HEK293 (cell line): ENCODE measurements at regions not wholly inside any gene's neighbourhood (a gene's known extent, or its start where the extent isn't known, plus 50 kb on each side); places are given as distances from the start of the nearest gene placed in this dataset.

Experiments
- CTCF ChIA-PET: fragments of 350-600 bp; formaldehyde crosslinking; extraction: SDS; loops from one replicate; lab custom pipeline; 2021; ENCODE audit warnings: antibody characterized with exemption; lab: Yijun Ruan, JAX
- POLR2A ChIA-PET: fragments of 300-600 bp; formaldehyde crosslinking; extraction: SDS; loops from one replicate; lab custom pipeline; 2020; ENCODE audit warnings: antibody characterized with exemption, inconsistent platforms; lab: Yijun Ruan, JAX
- H3K27ac ChIP-seq: fragments of 200-500 bp; sonication (Bioruptor generic); 2 replicates; pipeline ENCODE4 v1.5.1; 2014; ENCODE audit warnings: low read depth, low read length, control low read depth, inconsistent platforms; ENCODE audit errors: extremely low read depth
- H3K36me3 ChIP-seq, 2 experiments: fragments of 200-500 bp in 1 of 2; sonication (Bioruptor generic) in 1 of 2; 1 replicate in 1 of 2; 2 replicates in 1 of 2; pipeline ENCODE4 v1.5.1; 2014 to 2017; ENCODE audit warnings: inconsistent platforms in 2 of 2, low read length in 2 of 2; ENCODE audit not compliant: control insufficient read depth in 2 of 2, insufficient read depth in 1 of 2
- H3K4me1 ChIP-seq: fragments of 200-500 bp; sonication (Bioruptor generic); 2 replicates; pipeline ENCODE4 v1.5.1; 2014; ENCODE audit warnings: mild to moderate bottlenecking, low read length, inconsistent platforms; ENCODE audit not compliant: control insufficient read depth, insufficient read depth
- H3K4me3 ChIP-seq: 2 replicates; pipeline ENCODE4 v1.5.1; 2011; ENCODE audit warnings: low read depth, mild to moderate bottlenecking, control low read depth, low read length, moderate library complexity
- H3K9me3 ChIP-seq: fragments of 200-500 bp; sonication (Bioruptor generic); 2 replicates; pipeline ENCODE4 v1.5.1; 2014; ENCODE audit warnings: low read depth, low read length, inconsistent platforms; ENCODE audit not compliant: control insufficient read depth, insufficient read depth
- BCL11B ChIP-seq: fragments of 450-650 bp; formaldehyde crosslinking; IDR thresholded peaks from 2 replicates; pipeline ENCODE4 v1.5.1; 2016; ENCODE audit warnings: low read depth, missing biosample characterization, missing genetic modification characterization
- KLF16 ChIP-seq: fragments of 450-650 bp; formaldehyde crosslinking; IDR thresholded peaks from 2 replicates; pipeline ENCODE4 v1.5.1; 2017; ENCODE audit warnings: missing biosample characterization, missing genetic modification characterization
- KLF8 ChIP-seq: fragments of 450-650 bp; formaldehyde crosslinking; IDR thresholded peaks from 2 replicates; pipeline ENCODE4 v1.5.1; 2016; ENCODE audit warnings: missing biosample characterization, missing genetic modification characterization
- PRDM1 ChIP-seq: fragments of 450-650 bp; formaldehyde crosslinking; IDR thresholded peaks from 2 replicates; pipeline ENCODE4; 2016; ENCODE audit warnings: missing biosample characterization, missing genetic modification characterization
- TCF7L2 ChIP-seq: IDR thresholded peaks from 2 replicates; pipeline ENCODE4 v1.6.1; 2011; ENCODE audit warnings: low read depth, mild to moderate bottlenecking, inconsistent platforms, low read length, moderate library complexity, borderline replicate concordance
- ZBTB48 ChIP-seq: fragments of 450-650 bp; formaldehyde crosslinking; IDR thresholded peaks from 2 replicates; pipeline ENCODE4 v1.5.1; 2016; ENCODE audit warnings: missing biosample characterization, missing genetic modification characterization
- ZNF140 ChIP-seq: fragments of 450-650 bp; formaldehyde crosslinking; IDR thresholded peaks from 2 replicates; pipeline ENCODE4 v1.5.1; 2016; ENCODE audit warnings: missing biosample characterization, missing genetic modification characterization
- ZNF354C ChIP-seq: fragments of 450-650 bp; formaldehyde crosslinking; IDR thresholded peaks from 2 replicates; pipeline ENCODE4 v1.5.1; 2016; ENCODE audit warnings: missing biosample characterization, missing genetic modification characterization, low read depth, borderline replicate concordance
- ZNF501 ChIP-seq: fragments of 450-650 bp; formaldehyde crosslinking; IDR thresholded peaks from 2 replicates; pipeline ENCODE4 v1.5.1; 2016; ENCODE audit warnings: missing biosample characterization, missing genetic modification characterization
- ZNF549 ChIP-seq: fragments of 450-650 bp; IDR thresholded peaks from 2 replicates; pipeline ENCODE4 v1.5.1; 2018; ENCODE audit warnings: missing biosample characterization, missing genetic modification characterization, mild to moderate bottlenecking, inconsistent platforms, moderate library complexity
- ZNF747 ChIP-seq: fragments of 450-650 bp; formaldehyde crosslinking; IDR thresholded peaks from 2 replicates; pipeline ENCODE4 v1.5.1; 2016; ENCODE audit warnings: missing biosample characterization, missing genetic modification characterization
- ZNF830 ChIP-seq: fragments of 450-650 bp; IDR thresholded peaks from 2 replicates; pipeline ENCODE4 v1.5.0; 2018; ENCODE audit warnings: missing biosample characterization, missing genetic modification characterization, low read depth, mild to moderate bottlenecking, moderate library complexity
- TF ChIP-seq, protein P1 (sequence below): fragments of 450-650 bp; formaldehyde crosslinking; IDR thresholded peaks from 2 replicates; pipeline ENCODE4 v1.5.1; 2016; ENCODE audit warnings: missing biosample characterization, missing genetic modification characterization
- TF ChIP-seq, protein P2 (sequence below): fragments of 450-650 bp; formaldehyde crosslinking; IDR thresholded peaks from 2 replicates; pipeline ENCODE4 v1.5.1; 2016; ENCODE audit warnings: missing biosample characterization, missing genetic modification characterization, borderline replicate concordance
- TF ChIP-seq, protein P3 (sequence below): fragments of 450-650 bp; formaldehyde crosslinking; IDR thresholded peaks from 2 replicates; pipeline ENCODE4 v1.5.1; 2016; ENCODE audit warnings: missing biosample characterization, missing genetic modification characterization
- TF ChIP-seq, protein P4 (sequence below): fragments of 450-650 bp; formaldehyde crosslinking; IDR thresholded peaks from 2 replicates; pipeline ENCODE4 v1.5.1; 2016; ENCODE audit warnings: missing biosample characterization, missing genetic modification characterization

DNA sequence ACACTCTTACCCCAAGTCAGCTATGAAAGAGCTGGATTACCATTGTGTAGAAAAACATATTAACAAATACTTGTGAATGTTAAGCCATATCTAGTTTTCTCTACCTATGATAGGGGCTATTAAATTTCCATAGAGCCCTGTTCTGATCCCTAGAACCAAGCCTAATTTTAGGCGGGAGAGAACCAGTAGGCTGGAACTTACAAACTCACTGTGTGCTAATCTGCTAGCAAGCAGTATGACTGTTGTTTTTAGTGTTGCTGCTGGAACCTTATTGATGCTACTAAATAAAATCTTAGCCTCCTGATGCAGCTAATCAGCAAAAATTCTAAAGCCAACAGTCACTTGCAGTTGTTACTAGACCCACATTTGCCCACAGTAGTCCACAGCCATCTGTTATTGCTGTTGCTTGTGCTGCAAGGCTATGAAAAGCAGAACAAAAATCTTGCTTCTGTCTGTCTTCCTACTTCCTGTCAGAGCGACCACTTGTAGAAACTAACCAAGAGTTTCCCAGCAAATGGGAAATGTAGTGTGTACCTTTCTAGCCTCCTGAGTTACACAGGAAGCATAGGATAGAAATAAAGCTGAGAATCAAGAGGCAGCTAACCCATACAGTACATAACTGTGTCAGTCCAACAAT is 368.4 kb downstream of the ARL4A start:
- ChIA-PET CTCF (interaction anchor here (0.7 kb wide), 1 partner anchor 360 kb away, joined by 7 read pairs; no protein-coding TSS in a partner anchor), POLR2A (no interaction called here)
- no peaks in the 10 kb centered on the region for H3K36me3 ChIP-seq
- H3K27ac ChIP-seq, result no peak overlapping the region
- TF ChIP-seq KLF16 (tag by site-specific recombination) (no peak), ZNF501 (tag by site-specific recombination) (no peak), ZNF549 (no peak), TCF7L2 (no peak), ZBTB48 (tag by site-specific recombination) (no peak)
- TF ChIP-seq, protein P1, sequence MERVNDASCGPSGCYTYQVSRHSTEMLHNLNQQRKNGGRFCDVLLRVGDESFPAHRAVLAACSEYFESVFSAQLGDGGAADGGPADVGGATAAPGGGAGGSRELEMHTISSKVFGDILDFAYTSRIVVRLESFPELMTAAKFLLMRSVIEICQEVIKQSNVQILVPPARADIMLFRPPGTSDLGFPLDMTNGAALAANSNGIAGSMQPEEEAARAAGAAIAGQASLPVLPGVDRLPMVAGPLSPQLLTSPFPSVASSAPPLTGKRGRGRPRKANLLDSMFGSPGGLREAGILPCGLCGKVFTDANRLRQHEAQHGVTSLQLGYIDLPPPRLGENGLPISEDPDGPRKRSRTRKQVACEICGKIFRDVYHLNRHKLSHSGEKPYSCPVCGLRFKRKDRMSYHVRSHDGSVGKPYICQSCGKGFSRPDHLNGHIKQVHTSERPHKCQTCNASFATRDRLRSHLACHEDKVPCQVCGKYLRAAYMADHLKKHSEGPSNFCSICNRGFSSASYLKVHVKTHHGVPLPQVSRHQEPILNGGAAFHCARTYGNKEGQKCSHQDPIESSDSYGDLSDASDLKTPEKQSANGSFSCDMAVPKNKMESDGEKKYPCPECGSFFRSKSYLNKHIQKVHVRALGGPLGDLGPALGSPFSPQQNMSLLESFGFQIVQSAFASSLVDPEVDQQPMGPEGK (tag by site-specific recombination), result no peak
- H3K9me3 ChIP-seq, result no peaks in the 10 kb centered on the region
- no peak overlapping the region for H3K4me3 ChIP-seq
- H3K4me1 ChIP-seq, result no peaks in the 10 kb centered on the region

DNA sequence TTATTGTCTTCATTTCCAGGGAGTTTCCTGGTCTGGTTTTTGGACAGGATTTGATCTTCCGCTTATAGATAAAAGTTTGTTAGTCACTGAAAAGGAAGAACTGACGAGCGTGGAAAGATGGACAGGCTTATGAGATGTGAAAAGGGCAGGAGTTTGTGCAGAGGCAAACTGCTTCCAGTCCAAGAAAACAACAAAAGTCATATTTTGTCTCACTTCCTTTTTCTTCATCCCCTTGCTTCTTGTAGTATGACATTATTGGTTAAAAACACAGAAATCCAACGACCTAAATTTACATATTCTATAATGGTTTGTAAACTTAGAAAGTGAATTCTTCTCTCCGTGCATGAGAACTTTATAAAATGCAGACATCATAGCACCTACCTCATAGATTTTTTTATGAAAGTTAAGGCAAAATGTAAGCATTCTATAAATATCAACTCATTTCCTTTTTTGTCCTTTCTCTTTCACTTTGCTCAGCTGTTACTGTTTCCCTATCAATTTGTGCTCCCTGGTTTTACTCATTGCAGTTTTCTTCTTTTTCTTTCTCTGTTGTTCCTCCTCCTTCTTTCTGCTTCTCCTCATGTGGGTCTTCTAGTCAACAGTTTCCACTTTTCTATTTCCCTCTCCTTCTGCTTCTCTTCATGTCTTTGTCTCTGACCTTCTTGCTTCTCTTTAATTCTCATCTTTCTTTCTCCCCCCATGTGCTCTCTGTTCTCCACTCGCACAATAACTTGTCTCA is 370.2 kb downstream of the ARL4A start:
- H3K36me3 ChIP-seq, result no peaks in the 10 kb centered on the region
- TF ChIP-seq KLF8 (tag by site-specific recombination) (no peak), ZNF830 (tag by site-specific recombination) (no peak), BCL11B (tag by site-specific recombination) (no peak), PRDM1 (tag by site-specific recombination) (no peak), ZNF140 (tag by site-specific recombination) (no peak), ZNF747 (no peak), ZNF354C (tag by site-specific recombination) (no peak)
- TF ChIP-seq, protein P2, sequence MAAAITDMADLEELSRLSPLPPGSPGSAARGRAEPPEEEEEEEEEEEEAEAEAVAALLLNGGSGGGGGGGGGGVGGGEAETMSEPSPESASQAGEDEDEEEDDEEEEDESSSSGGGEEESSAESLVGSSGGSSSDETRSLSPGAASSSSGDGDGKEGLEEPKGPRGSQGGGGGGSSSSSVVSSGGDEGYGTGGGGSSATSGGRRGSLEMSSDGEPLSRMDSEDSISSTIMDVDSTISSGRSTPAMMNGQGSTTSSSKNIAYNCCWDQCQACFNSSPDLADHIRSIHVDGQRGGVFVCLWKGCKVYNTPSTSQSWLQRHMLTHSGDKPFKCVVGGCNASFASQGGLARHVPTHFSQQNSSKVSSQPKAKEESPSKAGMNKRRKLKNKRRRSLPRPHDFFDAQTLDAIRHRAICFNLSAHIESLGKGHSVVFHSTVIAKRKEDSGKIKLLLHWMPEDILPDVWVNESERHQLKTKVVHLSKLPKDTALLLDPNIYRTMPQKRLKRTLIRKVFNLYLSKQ (tag by site-specific recombination), result no peak
- TF ChIP-seq, protein P3, sequence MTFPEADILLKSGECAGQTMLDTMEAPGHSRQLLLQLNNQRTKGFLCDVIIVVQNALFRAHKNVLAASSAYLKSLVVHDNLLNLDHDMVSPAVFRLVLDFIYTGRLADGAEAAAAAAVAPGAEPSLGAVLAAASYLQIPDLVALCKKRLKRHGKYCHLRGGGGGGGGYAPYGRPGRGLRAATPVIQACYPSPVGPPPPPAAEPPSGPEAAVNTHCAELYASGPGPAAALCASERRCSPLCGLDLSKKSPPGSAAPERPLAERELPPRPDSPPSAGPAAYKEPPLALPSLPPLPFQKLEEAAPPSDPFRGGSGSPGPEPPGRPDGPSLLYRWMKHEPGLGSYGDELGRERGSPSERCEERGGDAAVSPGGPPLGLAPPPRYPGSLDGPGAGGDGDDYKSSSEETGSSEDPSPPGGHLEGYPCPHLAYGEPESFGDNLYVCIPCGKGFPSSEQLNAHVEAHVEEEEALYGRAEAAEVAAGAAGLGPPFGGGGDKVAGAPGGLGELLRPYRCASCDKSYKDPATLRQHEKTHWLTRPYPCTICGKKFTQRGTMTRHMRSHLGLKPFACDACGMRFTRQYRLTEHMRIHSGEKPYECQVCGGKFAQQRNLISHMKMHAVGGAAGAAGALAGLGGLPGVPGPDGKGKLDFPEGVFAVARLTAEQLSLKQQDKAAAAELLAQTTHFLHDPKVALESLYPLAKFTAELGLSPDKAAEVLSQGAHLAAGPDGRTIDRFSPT (tag by site-specific recombination), result no peak
- TF ChIP-seq, protein P4, sequence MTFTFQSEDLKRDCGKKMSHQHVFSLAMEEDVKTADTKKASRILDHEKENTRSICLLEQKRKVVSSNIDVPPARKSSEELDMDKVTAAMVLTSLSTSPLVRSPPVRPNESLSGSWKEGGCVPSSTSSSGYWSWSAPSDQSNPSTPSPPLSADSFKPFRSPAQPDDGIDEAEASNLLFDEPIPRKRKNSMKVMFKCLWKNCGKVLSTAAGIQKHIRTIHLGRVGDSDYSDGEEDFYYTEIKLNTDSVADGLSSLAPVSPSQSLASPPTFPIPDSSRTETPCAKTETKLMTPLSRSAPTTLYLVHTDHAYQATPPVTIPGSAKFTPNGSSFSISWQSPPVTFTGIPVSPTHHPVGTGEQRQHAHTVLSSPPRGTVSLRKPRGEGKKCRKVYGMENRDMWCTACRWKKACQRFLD, result no peak
- CTCF ChIA-PET, result no interaction called here
- no peak overlapping the region for H3K27ac ChIP-seq
- H3K4me3 ChIP-seq, result no peak overlapping the region
- H3K4me1 ChIP-seq, result no peaks in the 10 kb centered on the region
- POLR2A ChIA-PET, result no interaction called here
- no peaks in the 10 kb centered on the region for H3K9me3 ChIP-seq
